Upper lobe of left lung (tissue), 4 donors: ENCODE measurements at regions not wholly inside any gene's neighbourhood (a gene's known extent, or its start where the extent isn't known, plus 50 kb on each side); places are given as distances from the start of the nearest gene placed in this dataset.

Source experiments
- CTCF ChIP-seq, 6 experiments: fragments of 450-650 bp in 4 of 6; fragments of 200-600 bp in 2 of 6; sonication (generic) in 2 of 6; IDR thresholded peaks; one replicate each; pipeline ENCODE4 v1.5.1; 2016 to 2019; ENCODE audit warnings: antibody characterized with exemption in 6 of 6
- POLR2A ChIP-seq, 4 donors: fragments of 450-650 bp; IDR thresholded peaks; one replicate each; pipeline ENCODE4 v1.5.1; 2016 to 2017; ENCODE audit warnings: antibody characterized with exemption in 4 of 4, mild to moderate bottlenecking in 2 of 4
- POLR2AphosphoS5 ChIP-seq, 2 donors: sonication (generic); formaldehyde crosslinking; IDR thresholded peaks; one replicate each; pipeline ENCODE4 v1.5.1; 2017; ENCODE audit warnings: antibody characterized with exemption in 2 of 2

DNA sequence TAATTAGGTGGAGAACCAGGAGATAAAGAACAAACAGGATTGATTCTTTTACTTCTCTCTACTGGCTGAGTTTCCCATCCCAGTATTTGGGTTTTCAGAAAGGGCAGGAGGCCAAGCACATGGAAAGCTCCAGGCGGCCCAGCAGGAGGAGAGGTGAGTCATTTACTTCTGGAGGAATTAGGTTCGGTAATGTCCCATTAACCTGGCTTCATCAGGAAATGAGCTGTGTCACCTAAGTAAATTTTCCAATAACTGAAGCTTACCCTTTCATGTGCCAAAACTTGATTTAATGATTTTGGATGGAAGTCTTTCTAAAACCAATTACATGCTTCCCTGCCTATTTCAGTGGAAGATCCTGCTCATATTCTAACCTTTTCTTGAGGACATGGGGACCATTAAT lies 257.6 kb upstream of the USP24 start:
- TF ChIP-seq CTCF (IDR thresholded peaks at IDR 0.05): no peak
- no peak for TF ChIP-seq POLR2AphosphoS5 (IDR thresholded peaks at IDR 0.05)
- no peak for TF ChIP-seq POLR2A (IDR thresholded peaks at IDR 0.05)
